Fibroblast of skin of scalp (primary cell): ENCODE measurements at regions not wholly inside any gene's neighbourhood (a gene's known extent, or its start where the extent isn't known, plus 50 kb on each side); places are given as distances from the start of the nearest gene placed in this dataset.
"Not testable (repeated sequence)": the region's sequence is repeated elsewhere in the genome, so short reads cannot be mapped to it uniquely, and the experiment has no call there.

Experiments used
- DNase-seq: peaks from one replicate; pipeline ENCODE4 v3.0.0-alpha.2; 2013

- DNase-seq, result not testable (repeated sequence)
Measured at GRCh38 chr2:132068407-132068806, 93.3 kb downstream of the ANKRD30BL start.

GRCh38 chr2:132065391-132065790 is 96.4 kb downstream of the ANKRD30BL start:
- DNase-seq, result not testable (repeated sequence)

- DNase-seq, result not testable (repeated sequence)
Measured at GRCh38 chr2:132039609-132040236, 122.0 kb downstream of the ANKRD30BL start.

GRCh38 chr2:132038883-132039235 is 122.9 kb downstream of the ANKRD30BL start:
- DNase-seq, result not testable (repeated sequence)

GRCh38 chr2:132038179-132038882 is 123.4 kb downstream of the ANKRD30BL start:
- peak; percentile 1 for DNase-seq

- DNase-seq, result peak; percentile 0
Measured at GRCh38 chr2:132037527-132038178, 124.1 kb downstream of the ANKRD30BL start.

- DNase-seq, result no peak
Measured at GRCh38 chr2:132034646-132035045, 127.1 kb downstream of the ANKRD30BL start.

- no peak for DNase-seq
Measured at GRCh38 chr2:132033949-132034348, 127.8 kb downstream of the ANKRD30BL start.

- no peak for DNase-seq
Measured at GRCh38 chr2:132033365-132033764, 128.4 kb downstream of the ANKRD30BL start.

GRCh38 chr2:132012046-132012445 is 149.7 kb downstream of the ANKRD30BL start:
- DNase-seq, result not testable (repeated sequence)

GRCh38 chr2:132009874-132010521 is 151.8 kb downstream of the ANKRD30BL start:
- DNase-seq, result no peak

GRCh38 chr2:132009177-132009873 is 152.4 kb downstream of the ANKRD30BL start:
- DNase-seq, result no peak

- not testable (repeated sequence) for DNase-seq
Measured at GRCh38 chr2:131990751-131991150, 171.0 kb downstream of the ANKRD30BL start.

GRCh38 chr2:131966671-131967070 is 195.1 kb downstream of the ANKRD30BL start:
- DNase-seq, result not testable (repeated sequence)

- no peak for DNase-seq
Measured at GRCh38 chr2:131966256-131966655, 195.5 kb downstream of the ANKRD30BL start.

- not testable (repeated sequence) for DNase-seq
Measured at GRCh38 chr2:131958019-131958609, 203.6 kb downstream of the ANKRD30BL start.

GRCh38 chr2:131948641-131949040 is 213.1 kb downstream of the ANKRD30BL start:
- DNase-seq, result not testable (repeated sequence)

- DNase-seq, result not testable (repeated sequence)
Measured at GRCh38 chr2:131923287-131923686, 238.5 kb downstream of the ANKRD30BL start.

- DNase-seq, result peak; percentile 4
Measured at GRCh38 chr2:131922854-131923253, 238.9 kb downstream of the ANKRD30BL start.
